ENCODE measurements at regions not wholly inside any gene's neighbourhood (a gene's known extent, or its start where the extent isn't known, plus 50 kb on each side); places are given as distances from the start of the nearest gene placed in this dataset.

GRCh38 chr6:14428269-14428668 is 310.7 kb downstream of the CD83 start:
- TF ChIP-seq POLR2AphosphoS5 (IDR thresholded peaks at IDR 0.05; ENCODE audit: low read depth, low read length) (no peak), REST (IDR thresholded peaks at IDR 0.05; ENCODE audit: insufficient read depth in 1 of 2, low read depth in 2 of 2, low read length in 2 of 2) (no peak), SIN3A (IDR thresholded peaks at IDR 0.05; ENCODE audit: borderline replicate concordance, insufficient read depth, low read length) (no peak), TAF1 (IDR thresholded peaks at IDR 0.05; ENCODE audit: borderline replicate concordance, insufficient read depth, low read length) (no peak), FOXP2 (optimal IDR thresholded peaks at IDR 0.05; ENCODE audit: borderline replicate concordance, extremely low read depth, extremely low read length, insufficient read depth) (no peak)

- TF ChIP-seq FOXP2 (optimal IDR thresholded peaks at IDR 0.05; ENCODE audit: borderline replicate concordance, extremely low read depth, extremely low read length, insufficient read depth) = no peak
- TF ChIP-seq SIN3A (IDR thresholded peaks at IDR 0.05; ENCODE audit: borderline replicate concordance, insufficient read depth, low read length) = no peak
- no peak for TF ChIP-seq POLR2AphosphoS5 (IDR thresholded peaks at IDR 0.05; ENCODE audit: low read depth, low read length)
- no peak for TF ChIP-seq REST (IDR thresholded peaks at IDR 0.05; ENCODE audit: insufficient read depth in 1 of 2, low read depth in 2 of 2, low read length in 2 of 2)
- no peak for TF ChIP-seq TAF1 (IDR thresholded peaks at IDR 0.05; ENCODE audit: borderline replicate concordance, insufficient read depth, low read length)
Observed at GRCh38 chr6:14429396-14429795, 311.8 kb downstream of the CD83 start.

DNA sequence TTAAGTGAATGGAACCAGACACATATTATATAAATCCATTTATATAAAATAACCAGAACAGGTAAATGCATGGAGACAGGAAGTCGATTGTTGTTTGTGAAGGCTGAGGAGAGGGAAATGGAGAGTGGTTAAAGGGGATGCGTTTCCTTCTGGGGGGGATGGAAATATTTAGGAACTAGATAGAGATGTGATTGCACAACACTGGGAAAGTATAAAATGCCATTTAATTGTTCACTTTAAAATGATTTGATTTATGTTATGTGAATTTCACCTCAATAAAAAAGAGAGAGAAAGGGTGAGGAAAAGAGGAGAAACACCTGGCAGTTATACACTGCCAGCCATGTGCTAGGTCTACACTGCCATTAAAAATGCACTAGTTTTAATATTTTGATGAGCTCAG is 312.6 kb downstream of the CD83 start:
- no peak for TF ChIP-seq REST (IDR thresholded peaks at IDR 0.05; ENCODE audit: insufficient read depth in 1 of 2, low read depth in 2 of 2, low read length in 2 of 2)
- no peak for TF ChIP-seq FOXP2 (optimal IDR thresholded peaks at IDR 0.05; ENCODE audit: borderline replicate concordance, extremely low read depth, extremely low read length, insufficient read depth)

GRCh38 chr6:14431385-14432330 is 314.1 kb downstream of the CD83 start:
- TF ChIP-seq SIN3A (IDR thresholded peaks at IDR 0.05; ENCODE audit: borderline replicate concordance, insufficient read depth, low read length) (no peak), FOXP2 (optimal IDR thresholded peaks at IDR 0.05; ENCODE audit: borderline replicate concordance, extremely low read depth, extremely low read length, insufficient read depth) (no peak), TAF1 (IDR thresholded peaks at IDR 0.05; ENCODE audit: borderline replicate concordance, insufficient read depth, low read length) (no peak), REST (IDR thresholded peaks at IDR 0.05; ENCODE audit: insufficient read depth in 1 of 2, low read depth in 2 of 2, low read length in 2 of 2) (no peak), POLR2AphosphoS5 (IDR thresholded peaks at IDR 0.05; ENCODE audit: low read depth, low read length) (no peak)
